ENCODE measurements at regions not wholly inside any gene's neighbourhood (a gene's known extent, or its start where the extent isn't known, plus 50 kb on each side); places are given as distances from the start of the nearest gene placed in this dataset.

DNA sequence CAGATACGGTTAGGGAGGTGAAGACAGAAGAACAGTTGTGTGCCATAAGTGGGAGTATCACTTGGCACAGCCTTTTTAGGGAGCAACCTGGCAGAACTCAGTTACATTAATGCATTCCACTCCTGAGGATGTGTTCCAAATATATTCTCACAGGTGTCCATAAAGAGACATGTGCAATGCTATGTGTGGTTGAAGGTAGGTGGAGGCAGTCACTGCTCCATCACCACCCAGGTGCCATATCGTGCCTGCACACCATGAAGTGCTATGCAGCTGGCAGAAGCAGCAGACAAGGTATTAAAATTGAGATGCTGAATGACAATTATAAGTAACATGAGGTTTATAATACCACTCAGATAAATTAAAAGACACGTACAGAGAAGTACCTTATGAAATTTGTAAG is 248.0 kb upstream of the SFRP2 start:
- ChIA-PET CTCF (interaction anchor here (0.8 kb wide), 1 partner anchor 13 kb away, joined by 3 read pairs; no protein-coding TSS in a partner anchor), POLR2A (no interaction called here)
- TF ChIP-seq SUZ12 (IDR thresholded peaks at IDR 0.05) (no peak), ELF4 (IDR thresholded peaks at IDR 0.05) (no peak), ZNF384 (IDR thresholded peaks at IDR 0.05) (no peak)
- TF ChIP-seq, protein P1, sequence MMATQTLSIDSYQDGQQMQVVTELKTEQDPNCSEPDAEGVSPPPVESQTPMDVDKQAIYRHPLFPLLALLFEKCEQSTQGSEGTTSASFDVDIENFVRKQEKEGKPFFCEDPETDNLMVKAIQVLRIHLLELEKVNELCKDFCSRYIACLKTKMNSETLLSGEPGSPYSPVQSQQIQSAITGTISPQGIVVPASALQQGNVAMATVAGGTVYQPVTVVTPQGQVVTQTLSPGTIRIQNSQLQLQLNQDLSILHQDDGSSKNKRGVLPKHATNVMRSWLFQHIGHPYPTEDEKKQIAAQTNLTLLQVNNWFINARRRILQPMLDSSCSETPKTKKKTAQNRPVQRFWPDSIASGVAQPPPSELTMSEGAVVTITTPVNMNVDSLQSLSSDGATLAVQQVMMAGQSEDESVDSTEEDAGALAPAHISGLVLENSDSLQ (IDR thresholded peaks at IDR 0.05), result no peak
- DNase-seq (ENCODE audit: extremely low spot score), result no peak

DNA sequence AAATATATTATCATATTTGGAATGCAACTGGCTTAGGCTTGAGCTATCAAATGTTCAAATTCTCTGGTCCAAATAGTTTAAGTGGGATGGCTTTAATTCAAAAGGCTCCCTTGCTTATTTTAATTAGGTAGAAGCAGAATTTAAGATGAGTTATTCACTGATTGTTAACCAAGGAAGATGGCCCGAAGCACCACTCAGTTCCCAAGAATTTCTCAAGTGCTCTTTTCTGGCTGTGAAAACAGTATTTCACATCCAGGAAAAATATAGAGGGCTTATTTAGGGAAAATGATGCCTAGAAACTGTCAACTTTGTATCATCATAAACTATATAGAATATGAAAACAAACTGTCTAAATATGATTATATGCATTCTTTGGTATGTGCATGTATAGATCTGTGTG is 246.5 kb upstream of the SFRP2 start:
- CTCF ChIA-PET, result no interaction called here
- POLR2A ChIA-PET, result no interaction called here
- TF ChIP-seq CTBP1 (IDR thresholded peaks at IDR 0.05; ENCODE audit: borderline replicate concordance) (no peak), L3MBTL2 (conservative IDR thresholded peaks at IDR 0.05) (no peak), SUZ12 (IDR thresholded peaks at IDR 0.05) (no peak), FOXA1 (IDR thresholded peaks at IDR 0.05) (no peak), ZNF384 (IDR thresholded peaks at IDR 0.05) (no peak), TARDBP (IDR thresholded peaks at IDR 0.05) (no peak), ARNT (IDR thresholded peaks at IDR 0.05) (no peak), ELF4 (IDR thresholded peaks at IDR 0.05) (no peak), BHLHE40 (IDR thresholded peaks at IDR 0.05; ENCODE audit: borderline replicate concordance) (no peak), NFRKB (IDR thresholded peaks at IDR 0.05) (no peak), FOXK2 (IDR thresholded peaks at IDR 0.05) (no peak)
- TF ChIP-seq, protein P1 (IDR thresholded peaks at IDR 0.05), result no peak
- DNase-seq (ENCODE audit: extremely low spot score), result no peak

DNA sequence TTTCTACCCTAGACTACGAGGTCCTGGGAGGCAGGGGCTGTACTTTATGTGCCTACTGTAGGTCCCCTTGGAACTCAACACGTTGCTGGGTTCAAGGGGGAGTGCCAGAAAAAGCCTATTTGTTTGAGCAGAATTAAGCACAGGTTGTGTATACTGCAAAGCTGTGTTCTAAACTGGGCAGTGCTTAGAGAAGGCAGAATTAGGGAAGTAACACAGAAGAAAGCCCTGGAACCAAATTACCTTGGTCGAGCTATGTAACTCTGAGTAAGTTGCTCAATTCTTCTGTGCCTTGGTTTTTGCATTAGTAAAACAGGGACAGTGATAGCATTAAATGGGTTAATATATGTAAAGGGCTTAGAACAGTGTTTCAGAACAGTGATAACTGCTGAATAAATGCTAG is 245.0 kb upstream of the SFRP2 start:
- no peak for DNase-seq (ENCODE audit: extremely low spot score)
- TF ChIP-seq ELF4 (IDR thresholded peaks at IDR 0.05), result no peak
- no peak for TF ChIP-seq L3MBTL2 (conservative IDR thresholded peaks at IDR 0.05)
- no peak for TF ChIP-seq LEF1 (IDR thresholded peaks at IDR 0.05; ENCODE audit: borderline replicate concordance)
- TF ChIP-seq SUZ12 (IDR thresholded peaks at IDR 0.05), result no peak
- TF ChIP-seq ARNT (IDR thresholded peaks at IDR 0.05), result no peak
- no peak for TF ChIP-seq NFRKB (IDR thresholded peaks at IDR 0.05)
- no peak for TF ChIP-seq FOXM1 (IDR thresholded peaks at IDR 0.05; ENCODE audit: borderline replicate concordance)
- no peak for TF ChIP-seq CTBP1 (IDR thresholded peaks at IDR 0.05; ENCODE audit: borderline replicate concordance)
- TF ChIP-seq FOXA1 (IDR thresholded peaks at IDR 0.05), result no peak
- no peak for TF ChIP-seq FOXK2 (IDR thresholded peaks at IDR 0.05)
- ChIA-PET POLR2A (no interaction called here), CTCF (no interaction called here)

DNA sequence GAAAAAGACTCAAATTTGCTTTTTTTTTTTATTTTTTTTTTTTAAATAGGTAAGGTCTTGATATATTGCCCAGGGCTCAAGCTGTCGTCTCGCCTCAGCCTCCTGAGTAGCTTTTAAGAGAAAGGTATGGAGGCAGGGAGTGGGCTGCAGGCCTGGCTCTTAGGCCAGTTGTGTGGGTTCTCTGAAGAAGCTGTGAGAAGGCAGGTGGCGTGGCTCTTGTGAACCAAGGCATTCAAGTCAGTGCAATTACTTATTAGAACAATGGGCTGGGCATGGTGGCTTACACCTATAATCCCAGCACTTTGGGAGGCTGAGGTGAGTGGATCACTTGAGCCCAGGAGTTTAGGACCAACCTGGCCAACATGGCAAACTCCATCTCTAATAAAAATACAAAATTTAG is 244.0 kb upstream of the SFRP2 start:
- ChIA-PET POLR2A (no interaction called here), CTCF (interaction anchor here (0.6 kb wide), 1 partner anchor 19 kb away, joined by 6 read pairs; no protein-coding TSS in a partner anchor)
- no peak for DNase-seq (ENCODE audit: extremely low spot score)
- TF ChIP-seq HDGF (IDR thresholded peaks at IDR 0.05; ENCODE audit: borderline replicate concordance) (no peak), CTBP1 (IDR thresholded peaks at IDR 0.05; ENCODE audit: borderline replicate concordance) (no peak), FOXK2 (IDR thresholded peaks at IDR 0.05) (no peak), FOXA1 (IDR thresholded peaks at IDR 0.05) (no peak), ARNT (IDR thresholded peaks at IDR 0.05) (no peak), ELF4 (IDR thresholded peaks at IDR 0.05) (no peak), FOXM1 (IDR thresholded peaks at IDR 0.05; ENCODE audit: borderline replicate concordance) (no peak), TARDBP (IDR thresholded peaks at IDR 0.05) (no peak), LEF1 (IDR thresholded peaks at IDR 0.05; ENCODE audit: borderline replicate concordance) (no peak), NFRKB (IDR thresholded peaks at IDR 0.05) (no peak), L3MBTL2 (conservative IDR thresholded peaks at IDR 0.05) (no peak), SUZ12 (IDR thresholded peaks at IDR 0.05) (no peak), SP1 (IDR thresholded peaks at IDR 0.05) (no peak), BHLHE40 (IDR thresholded peaks at IDR 0.05; ENCODE audit: borderline replicate concordance) (no peak), ZNF384 (IDR thresholded peaks at IDR 0.05) (no peak)
- TF ChIP-seq, protein P1 (IDR thresholded peaks at IDR 0.05), result no peak

DNA sequence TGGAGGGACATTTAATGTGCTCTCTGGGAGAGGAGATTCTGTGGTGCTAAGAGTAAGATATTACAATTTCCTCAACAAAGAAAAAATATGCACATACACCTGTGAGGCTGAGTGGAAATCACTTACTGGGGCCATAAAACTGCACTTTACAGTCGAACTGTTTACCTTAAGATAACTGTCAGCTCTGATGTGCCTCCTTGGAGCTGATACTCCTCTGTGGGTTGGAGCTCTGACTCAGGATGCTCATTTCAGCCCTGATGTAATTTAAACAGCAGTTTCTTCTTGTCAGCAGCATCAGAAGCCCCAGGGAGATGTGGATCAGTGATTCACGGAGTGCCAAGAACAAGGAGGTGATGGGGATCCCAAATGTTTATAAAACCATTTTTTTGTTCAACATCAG is 241.9 kb upstream of the SFRP2 start:
- CTCF ChIA-PET, result interaction anchor here (0.6 to 1.1 kb wide), 2 partner anchors 41 to 53 kb away, joined by 3 read pairs; no protein-coding TSS in a partner anchor
- POLR2A ChIA-PET, result interaction anchor here (0.5 to 0.6 kb wide), 2 partner anchors 15 to 135 kb away, joined by 3 read pairs; no protein-coding TSS in a partner anchor
- no peak for DNase-seq (ENCODE audit: extremely low spot score)
- no peak for TF ChIP-seq CTBP1 (IDR thresholded peaks at IDR 0.05; ENCODE audit: borderline replicate concordance)
- no peak for TF ChIP-seq ARNT (IDR thresholded peaks at IDR 0.05)
- no peak for TF ChIP-seq HDGF (IDR thresholded peaks at IDR 0.05; ENCODE audit: borderline replicate concordance)
- no peak for TF ChIP-seq L3MBTL2 (conservative IDR thresholded peaks at IDR 0.05)
- TF ChIP-seq BHLHE40 (IDR thresholded peaks at IDR 0.05; ENCODE audit: borderline replicate concordance), result no peak
- TF ChIP-seq LEF1 (IDR thresholded peaks at IDR 0.05; ENCODE audit: borderline replicate concordance), result no peak
- no peak for TF ChIP-seq SUZ12 (IDR thresholded peaks at IDR 0.05)
- no peak for TF ChIP-seq SP1 (IDR thresholded peaks at IDR 0.05)
- no peak for TF ChIP-seq FOXA1 (IDR thresholded peaks at IDR 0.05)
- TF ChIP-seq, protein P1 (IDR thresholded peaks at IDR 0.05), result no peak
- no peak for TF ChIP-seq NFRKB (IDR thresholded peaks at IDR 0.05)
- no peak for TF ChIP-seq FOXK2 (IDR thresholded peaks at IDR 0.05)
- TF ChIP-seq FOXM1 (IDR thresholded peaks at IDR 0.05; ENCODE audit: borderline replicate concordance), result no peak
- no peak for TF ChIP-seq ELF4 (IDR thresholded peaks at IDR 0.05)

DNA sequence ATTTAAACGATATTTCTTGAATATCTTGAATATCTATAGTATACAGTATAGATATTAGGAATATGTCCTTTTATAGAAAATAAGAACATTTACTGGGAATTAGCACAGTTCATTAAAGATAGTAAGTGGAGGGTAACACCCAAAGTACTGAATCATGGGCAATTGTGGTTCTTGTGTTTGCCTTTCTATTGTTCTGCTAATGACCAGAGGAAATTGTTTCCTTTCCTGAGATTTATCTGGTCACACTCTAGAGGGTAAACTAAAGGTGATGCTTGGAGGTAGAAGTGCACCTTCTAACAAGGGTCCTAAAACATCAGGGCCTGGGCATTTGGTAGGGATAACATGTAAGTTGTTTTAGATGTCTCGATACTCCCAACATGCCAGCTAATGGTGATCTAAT is 241.3 kb upstream of the SFRP2 start:
- ChIA-PET CTCF (interaction anchor here (0.6 kb wide), 1 partner anchor 54 kb away, joined by 3 read pairs; no protein-coding TSS in a partner anchor), POLR2A (no interaction called here)
- TF ChIP-seq BHLHE40 (IDR thresholded peaks at IDR 0.05; ENCODE audit: borderline replicate concordance), result no peak
- TF ChIP-seq SUZ12 (IDR thresholded peaks at IDR 0.05), result no peak
- no peak for TF ChIP-seq TARDBP (IDR thresholded peaks at IDR 0.05)
- TF ChIP-seq ARNT (IDR thresholded peaks at IDR 0.05), result no peak
- no peak for DNase-seq (ENCODE audit: extremely low spot score)
